ENCODE measurements at regions not wholly inside any gene's neighbourhood (a gene's known extent, or its start where the extent isn't known, plus 50 kb on each side); places are given as distances from the start of the nearest gene placed in this dataset.

- TF ChIP-seq POLR2AphosphoS5 (IDR thresholded peaks at IDR 0.05; ENCODE audit: low read depth) (no peak), CTCF (IDR thresholded peaks at IDR 0.05; ENCODE audit: insufficient read depth, low read length) (no peak), GABPA (IDR thresholded peaks at IDR 0.05; ENCODE audit: low read depth) (no peak), REST (IDR thresholded peaks at IDR 0.05; ENCODE audit: insufficient replicate concordance, low read depth) (no peak), SPI1 (IDR thresholded peaks at IDR 0.05; ENCODE audit: borderline replicate concordance, low read depth) (no peak)
These were observed 61.8 kb upstream of the ARAP3 start for GRCh38 chr5:141743866-141744272.
